ENCODE measurements at regions not wholly inside any gene's neighbourhood (a gene's known extent, or its start where the extent isn't known, plus 50 kb on each side); places are given as distances from the start of the nearest gene placed in this dataset.

- TF ChIP-seq POLR2A (IDR thresholded peaks at IDR 0.05) (no peak), CTCF (IDR thresholded peaks at IDR 0.05 in 4 of 5, conservative IDR thresholded peaks at IDR 0.05 in 1 of 5) (no peak)
Observed at GRCh38 chr2:5839550-5839949, 147.4 kb downstream of the SOX11 start.

Measured in gastrocnemius medialis (tissue), 4 donors.